Neural crest cell (in vitro differentiated cells): ENCODE measurements at regions not wholly inside any gene's neighbourhood (a gene's known extent, or its start where the extent isn't known, plus 50 kb on each side); places are given as distances from the start of the nearest gene placed in this dataset.

ENCODE experiments used
- DNase-seq: peaks from one replicate; pipeline ENCODE4 v3.0.0; 2021; ENCODE audit warnings: low read depth, mixed read lengths, low spot score
- H3K27ac Mint-ChIP-seq: one replicate; pipeline ENCODE4 v1.8.0; 2021; ENCODE audit warnings: mild to moderate bottlenecking, mixed read lengths; ENCODE audit not compliant: unreplicated experiment
- H3K27me3 Mint-ChIP-seq: 2 replicates; pipeline ENCODE4 v1.8.0; 2021; ENCODE audit warnings: low read depth, mild to moderate bottlenecking, mixed read lengths
- H3K36me3 Mint-ChIP-seq: 2 replicates; pipeline ENCODE4 v1.8.0; 2021; ENCODE audit warnings: low read depth, mild to moderate bottlenecking, mixed read lengths
- H3K4me1 Mint-ChIP-seq: 2 replicates; pipeline ENCODE4 v1.8.0; 2021; ENCODE audit warnings: mixed read lengths
- H3K4me3 Mint-ChIP-seq: one replicate; pipeline ENCODE4 v1.8.0; 2021; ENCODE audit warnings: mild to moderate bottlenecking, mixed read lengths
- H3K9me3 Mint-ChIP-seq: 2 replicates; pipeline ENCODE4 v1.8.0; 2021; ENCODE audit warnings: mixed read lengths
- CTCF ChIP-seq: fragments of 200-600 bp; sonication (generic); conservative IDR thresholded peaks from 2 replicates; pipeline ENCODE4 v1.5.0; 2021; ENCODE audit warnings: antibody characterized with exemption, mild to moderate bottlenecking

DNA sequence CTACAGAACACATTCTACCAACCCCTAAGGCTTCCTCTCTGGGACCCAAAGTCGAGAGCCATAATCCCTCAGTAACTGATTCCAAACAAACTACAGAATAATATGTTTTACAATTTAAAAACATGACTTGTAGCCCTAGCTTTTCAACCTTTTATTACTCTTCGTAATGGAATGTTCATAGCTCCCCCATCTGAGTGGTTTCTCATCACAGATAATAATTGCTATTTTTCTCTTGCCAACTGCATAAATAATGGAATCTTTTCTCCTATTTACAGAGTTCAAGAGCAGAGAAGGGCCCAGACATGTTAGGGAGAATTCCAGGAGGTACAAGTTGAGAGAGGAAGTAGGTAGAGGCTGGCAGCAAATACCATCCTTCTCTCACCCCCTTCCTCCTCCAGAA is 59.9 kb upstream of the CERS6 start:
- no peak for TF ChIP-seq CTCF
- Mint-ChIP-seq H3K36me3 (no peaks in the 10 kb centered on the region), H3K4me1 (no peaks in the 10 kb centered on the region), H3K9me3 (no peaks in the 10 kb centered on the region), H3K27me3 (no peaks in the 10 kb centered on the region), H3K27ac (no peak overlapping the region), H3K4me3 (no peak overlapping the region)
- no peak for DNase-seq

- TF ChIP-seq CTCF, result no peak
- no peak for DNase-seq
- Mint-ChIP-seq H3K9me3 (no peaks in the 10 kb centered on the region), H3K27me3 (no peaks in the 10 kb centered on the region), H3K4me1 (no peaks in the 10 kb centered on the region), H3K36me3 (no peaks in the 10 kb centered on the region), H3K27ac (no peak overlapping the region), H3K4me3 (no peak overlapping the region)
Observed at GRCh38 chr2:168397629-168398028, 58.4 kb upstream of the CERS6 start.

- TF ChIP-seq CTCF, result no peak
- Mint-ChIP-seq H3K4me1 (no peaks in the 10 kb centered on the region), H3K27me3 (no peaks in the 10 kb centered on the region), H3K36me3 (no peaks in the 10 kb centered on the region), H3K9me3 (peaks cover 2% of the 10 kb centered on the region), H3K27ac (no peak overlapping the region), H3K4me3 (no peak overlapping the region)
- no peak for DNase-seq
Observed at GRCh38 chr2:168401048-168401556, 55.0 kb upstream of the CERS6 start.

GRCh38 chr2:168401771-168402170 is 54.3 kb upstream of the CERS6 start:
- TF ChIP-seq CTCF, result no peak
- no peak overlapping the region for H3K27ac Mint-ChIP-seq
- H3K36me3 Mint-ChIP-seq, result no peaks in the 10 kb centered on the region
- peaks cover 2% of the 10 kb centered on the region for H3K9me3 Mint-ChIP-seq
- no peaks in the 10 kb centered on the region for H3K4me1 Mint-ChIP-seq
- DNase-seq, result no peak
- H3K27me3 Mint-ChIP-seq, result no peaks in the 10 kb centered on the region
- no peak overlapping the region for H3K4me3 Mint-ChIP-seq

- Mint-ChIP-seq H3K4me3 (no peak overlapping the region), H3K4me1 (no peaks in the 10 kb centered on the region), H3K36me3 (no peaks in the 10 kb centered on the region), H3K27ac (no peak overlapping the region), H3K27me3 (no peaks in the 10 kb centered on the region), H3K9me3 (peaks cover 3% of the 10 kb centered on the region)
- no peak for TF ChIP-seq CTCF
- DNase-seq, result no peak
Observed at GRCh38 chr2:168402531-168402930, 53.5 kb upstream of the CERS6 start.

GRCh38 chr2:168403736-168404135 is 52.3 kb upstream of the CERS6 start:
- no peak for DNase-seq
- Mint-ChIP-seq H3K4me1 (no peaks in the 10 kb centered on the region), H3K36me3 (peaks cover 4% of the 10 kb centered on the region), H3K27ac (no peak overlapping the region), H3K9me3 (peaks cover 9% of the 10 kb centered on the region), H3K4me3 (no peak overlapping the region), H3K27me3 (no peaks in the 10 kb centered on the region)
- TF ChIP-seq CTCF, result no peak
